T-helper 1 cell (primary cell): ENCODE measurements at regions not wholly inside any gene's neighbourhood (a gene's known extent, or its start where the extent isn't known, plus 50 kb on each side); places are given as distances from the start of the nearest gene placed in this dataset.
"Not testable (repeated sequence)": the region's sequence is repeated elsewhere in the genome, so short reads cannot be mapped to it uniquely, and the experiment has no call there.

Experiments
- DNase-seq, 5 donors: peaks; one replicate each; pipeline ENCODE4 v3.0.0-alpha.2; 2012 to 2020

GRCh38 chr21:15638856-15639549 is 90.8 kb upstream of the USP25 start:
- DNase-seq, result no peak

DNA sequence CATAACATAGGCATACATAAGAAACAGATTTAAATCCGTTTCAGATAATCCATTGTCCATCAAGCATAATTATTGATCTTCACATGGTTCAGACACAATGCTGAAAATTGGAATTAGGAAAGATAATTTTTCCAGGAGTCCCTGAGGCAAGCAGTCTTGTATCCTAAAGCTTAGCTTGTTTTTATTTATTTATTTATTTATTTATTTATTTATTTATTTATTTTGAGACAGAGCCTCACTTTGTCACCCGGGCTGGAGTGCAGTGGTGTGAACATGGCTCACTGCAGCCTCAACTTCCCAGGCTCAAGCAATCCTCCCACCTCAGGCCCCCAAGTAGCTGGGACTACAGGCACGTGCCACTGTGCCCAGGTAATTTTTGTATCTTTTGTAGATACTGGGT is 89.7 kb upstream of the USP25 start:
- DNase-seq, result not testable (repeated sequence)

DNA sequence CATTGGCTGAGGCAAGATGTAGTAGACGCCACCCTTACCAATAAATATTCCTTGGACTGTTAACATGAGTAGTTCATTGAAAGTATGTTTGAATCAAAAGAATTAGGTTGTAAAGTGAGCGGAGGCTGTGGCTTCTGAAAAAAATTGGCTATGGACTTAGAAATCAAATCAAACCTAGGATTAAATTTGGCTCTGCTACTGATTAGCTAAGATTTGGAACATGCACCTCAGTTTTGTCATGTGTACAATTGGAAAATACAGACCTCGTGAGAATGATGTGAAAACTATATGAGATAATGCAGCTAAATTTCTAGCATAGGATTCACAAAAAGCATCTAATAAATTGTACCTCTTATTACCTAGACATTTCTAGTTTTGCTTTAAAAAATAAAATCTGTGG is 85.3 kb upstream of the USP25 start:
- DNase-seq, result no peak

DNA sequence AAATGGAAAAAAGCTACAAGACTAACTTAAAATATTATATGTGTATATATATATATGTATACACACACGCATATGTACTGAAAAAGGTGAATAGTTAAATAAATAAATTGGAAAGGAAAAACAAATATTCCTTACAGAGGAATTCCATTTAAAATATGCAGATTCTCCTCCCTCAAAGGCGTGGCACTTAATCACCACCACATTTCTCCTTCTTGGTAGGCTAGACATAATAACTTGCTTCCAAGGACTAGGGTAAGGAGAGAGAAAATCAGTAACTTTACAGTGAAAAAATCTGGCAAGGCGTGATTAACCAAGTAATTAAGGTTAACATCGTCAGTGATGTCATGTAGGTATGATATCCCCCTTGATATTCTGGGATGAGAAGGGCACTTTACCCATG is 84.0 kb upstream of the USP25 start:
- DNase-seq, result no peak

DNA sequence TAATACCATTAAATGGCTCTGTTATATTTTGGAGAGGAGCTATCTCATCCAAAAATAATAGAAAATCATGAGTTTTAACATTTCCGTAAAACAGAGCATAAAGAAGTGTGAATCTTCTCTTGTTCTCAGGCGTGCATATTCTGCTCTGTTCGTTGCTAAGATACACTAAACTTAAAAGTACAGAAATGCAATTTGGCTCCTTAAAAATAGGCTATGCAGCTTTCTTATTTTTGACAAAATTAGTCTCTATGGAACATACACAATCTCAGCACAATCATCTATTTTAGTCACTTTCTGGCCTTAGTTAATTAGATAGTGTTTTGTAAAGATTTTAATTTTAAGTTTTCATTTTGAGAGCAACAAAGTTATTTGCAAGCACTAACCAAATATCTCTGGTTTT is 79.0 kb upstream of the USP25 start:
- no peak for DNase-seq

GRCh38 chr21:15651172-15651571 is 78.6 kb upstream of the USP25 start:
- DNase-seq, result no peak

- DNase-seq, result no peak
These were observed 76.1 kb upstream of the USP25 start for GRCh38 chr21:15653710-15654109.

DNA sequence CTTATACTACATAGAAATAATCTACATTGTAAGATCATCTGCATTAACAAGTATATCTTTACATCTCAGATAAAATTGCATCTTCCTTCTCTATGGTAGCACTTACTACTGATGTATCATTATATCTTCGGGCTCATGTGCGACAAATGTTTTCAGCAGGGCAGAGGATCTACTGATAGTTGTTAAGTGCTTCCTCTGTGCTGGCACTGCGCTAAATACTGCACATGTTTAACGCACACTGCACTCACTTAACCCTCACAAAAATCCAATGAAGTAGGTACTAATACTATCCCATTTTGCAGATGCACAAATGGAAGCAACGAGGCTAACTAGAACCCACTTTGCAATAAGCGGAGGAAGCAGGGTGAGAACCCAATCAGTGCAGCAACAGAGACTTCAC is 75.6 kb upstream of the USP25 start:
- no peak for DNase-seq

DNA sequence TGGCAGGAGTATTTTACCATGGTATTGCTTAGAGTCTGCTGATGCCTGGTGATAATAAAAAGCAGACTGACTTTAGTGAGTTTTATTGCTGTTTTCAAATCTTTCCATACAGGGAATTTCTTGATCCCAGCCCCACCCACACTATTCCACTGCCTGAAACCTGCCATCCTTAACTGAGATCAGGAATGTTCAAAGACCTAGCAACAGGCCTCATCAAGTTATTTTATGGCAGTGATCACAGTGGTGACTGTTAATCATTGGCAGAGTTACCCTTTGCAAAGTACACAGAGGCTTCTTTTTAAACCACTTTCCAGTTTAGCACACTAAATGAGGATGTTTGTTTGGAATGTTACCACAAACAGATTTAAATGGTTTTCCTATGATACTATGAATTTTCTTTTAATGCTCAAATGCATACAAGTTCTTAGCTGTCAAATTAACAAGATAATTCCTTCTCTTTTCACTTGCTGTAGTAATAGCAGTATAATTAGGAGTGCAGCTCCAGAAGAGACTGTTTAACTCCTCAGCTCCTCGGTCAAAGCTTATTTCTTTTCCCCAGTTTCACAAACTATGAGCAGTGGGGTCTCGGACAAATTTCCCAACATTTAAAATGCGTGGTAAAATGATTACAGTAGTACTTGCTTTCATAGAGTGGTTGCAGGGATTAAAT is 69.9 kb upstream of the USP25 start:
- no peak for DNase-seq

GRCh38 chr21:15660423-15660804 is 69.4 kb upstream of the USP25 start:
- no peak for DNase-seq

DNA sequence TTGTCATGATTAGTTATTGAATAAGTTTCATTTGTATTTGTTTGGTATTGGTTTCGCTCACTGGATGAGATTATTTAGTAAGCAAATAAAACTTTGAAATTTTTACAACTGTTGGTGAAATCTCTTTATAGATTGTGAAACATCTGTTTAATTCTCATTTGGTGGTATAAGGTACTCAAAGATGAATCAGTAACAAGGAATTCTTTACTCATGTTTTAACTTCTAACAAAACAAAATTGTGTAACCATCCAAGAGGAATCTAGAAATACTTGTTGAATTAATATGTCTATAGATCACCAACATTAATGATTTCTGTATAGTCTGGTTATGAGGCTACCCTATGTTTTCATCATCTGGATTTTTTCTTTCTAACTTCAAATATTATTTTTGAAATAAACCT is 62.8 kb upstream of the USP25 start:
- DNase-seq, result no peak

DNA sequence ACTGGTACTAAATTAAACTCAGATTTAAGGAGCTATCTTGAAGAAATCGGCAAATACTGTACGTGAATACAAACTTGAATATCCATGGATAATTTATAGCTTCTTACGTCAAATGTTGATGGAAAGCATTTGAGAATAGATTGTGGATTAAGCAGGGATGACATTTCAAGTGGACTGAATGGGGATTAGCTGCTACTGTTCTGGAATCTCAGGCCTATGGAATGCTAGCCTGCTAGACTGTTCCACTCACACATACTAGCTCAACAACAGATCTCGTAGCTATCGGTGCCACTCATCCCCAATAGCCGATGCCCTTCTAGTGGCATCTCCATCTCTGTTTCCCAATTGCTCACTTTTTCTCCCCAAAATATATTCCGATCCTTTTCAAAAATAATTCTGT is 62.0 kb upstream of the USP25 start:
- no peak for DNase-seq

- DNase-seq, result no peak
These were observed 60.5 kb upstream of the USP25 start for GRCh38 chr21:15669247-15669646.

- peak in 1 of 5 donors; percentile 7 for DNase-seq
These were observed 58.6 kb upstream of the USP25 start for GRCh38 chr21:15671188-15671587.

GRCh38 chr21:15672578-15672977 is 57.2 kb upstream of the USP25 start:
- not testable (repeated sequence) for DNase-seq

GRCh38 chr21:15676935-15677334 is 52.8 kb upstream of the USP25 start:
- no peak for DNase-seq

DNA sequence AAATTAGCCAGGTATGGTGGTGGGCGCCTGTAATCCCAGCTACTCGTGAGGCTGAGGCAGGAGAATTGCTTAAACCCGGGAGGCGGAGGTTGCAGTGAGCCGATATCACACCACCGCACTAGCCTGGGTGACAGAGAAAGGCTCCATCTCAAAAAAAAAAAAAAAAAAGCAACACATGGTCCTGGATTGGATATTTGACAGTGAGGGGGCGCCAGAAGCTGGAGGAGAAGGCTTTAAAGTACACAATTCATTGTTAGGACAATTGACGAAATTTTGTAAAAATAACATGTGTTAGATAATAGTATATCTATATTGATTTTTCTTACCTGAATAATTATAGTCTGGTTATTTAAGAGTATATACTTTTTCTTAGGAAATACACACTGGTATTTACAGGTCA is 50.2 kb upstream of the USP25 start:
- no peak for DNase-seq
